ENCODE measurements at regions not wholly inside any gene's neighbourhood (a gene's known extent, or its start where the extent isn't known, plus 50 kb on each side); places are given as distances from the start of the nearest gene placed in this dataset.
"Not testable (repeated sequence)": the region's sequence is repeated elsewhere in the genome, so short reads cannot be mapped to it uniquely, and the experiment has no call there.

GRCh38 chr2:106267997-106268396 is 73.9 kb upstream of the UXS1 start:
- Mint-ChIP-seq H3K27ac (peak overlapping the region; percentile 35 to 64), H3K36me3 (no peaks in the 10 kb centered on the region), H3K4me3 (peak overlapping the region; percentile 84), H3K9me3 (no peaks in the 10 kb centered on the region), H3K4me1 (ENCODE audit: low read depth in 2 of 2) (peaks cover 33 to 41% of the 10 kb centered on the region in 2 donors), H3K27me3 (peaks cover 8 to 12% of the 10 kb centered on the region in 2 donors)
- peak; percentile 74 to 84 for ATAC-seq
- DNase-seq (ENCODE audit: low spot score) = no peak

GRCh38 chr2:106261871-106262321 is 67.8 kb upstream of the UXS1 start:
- Mint-ChIP-seq H3K4me1 (ENCODE audit: low read depth in 2 of 2) (peaks cover 0 to 3% of the 10 kb centered on the region in 2 donors), H3K27me3 (peaks cover 0 to 3% of the 10 kb centered on the region in 2 donors), H3K27ac (no peak overlapping the region), H3K4me3 (no peak overlapping the region), H3K36me3 (no peaks in the 10 kb centered on the region), H3K9me3 (no peaks in the 10 kb centered on the region)
- ATAC-seq (peak in 1 of 2 donors; percentile 11), DNase-seq (ENCODE audit: low spot score) (no peak)

- DNase-seq (ENCODE audit: low spot score); H3K4me3 Mint-ChIP-seq: not testable (repeated sequence)
Observed at GRCh38 chr2:106258859-106259258, 64.8 kb upstream of the UXS1 start.

GRCh38 chr2:106257830-106258229 is 63.7 kb upstream of the UXS1 start:
- Mint-ChIP-seq H3K9me3 (no peaks in the 10 kb centered on the region), H3K4me1 (ENCODE audit: low read depth in 2 of 2) (peaks cover 0 to 3% of the 10 kb centered on the region in 2 donors), H3K27me3 (peaks cover 0 to 3% of the 10 kb centered on the region in 2 donors), H3K27ac (no peak overlapping the region), H3K4me3 (no peak overlapping the region), H3K36me3 (no peaks in the 10 kb centered on the region)
- no peak for ATAC-seq
- DNase-seq (ENCODE audit: low spot score) = no peak

More at GRCh38 chr2:106258859-106259258, 64.8 kb upstream of the UXS1 start:
- not testable (repeated sequence) for H3K27me3 Mint-ChIP-seq; ATAC-seq; H3K4me1 Mint-ChIP-seq (ENCODE audit: low read depth in 2 of 2); H3K36me3 Mint-ChIP-seq; H3K9me3 Mint-ChIP-seq; H3K27ac Mint-ChIP-seq

GRCh38 chr2:106257135-106257534 is 63.0 kb upstream of the UXS1 start:
- DNase-seq (ENCODE audit: low spot score) = no peak
- Mint-ChIP-seq H3K9me3 (no peaks in the 10 kb centered on the region), H3K27me3 (peaks cover 0 to 3% of the 10 kb centered on the region in 2 donors), H3K4me3 (no peak overlapping the region), H3K4me1 (ENCODE audit: low read depth in 2 of 2) (peaks cover 0 to 3% of the 10 kb centered on the region in 2 donors), H3K36me3 (no peaks in the 10 kb centered on the region), H3K27ac (no peak overlapping the region)
- ATAC-seq = no peak

- not testable (repeated sequence) for H3K36me3 Mint-ChIP-seq; H3K4me1 Mint-ChIP-seq (ENCODE audit: low read depth in 2 of 2); H3K27me3 Mint-ChIP-seq; DNase-seq (ENCODE audit: low spot score); ATAC-seq; H3K27ac Mint-ChIP-seq; H3K4me3 Mint-ChIP-seq; H3K9me3 Mint-ChIP-seq
Observed at GRCh38 chr2:106249157-106249828, 55.2 kb upstream of the UXS1 start.

- DNase-seq (ENCODE audit: low spot score); H3K27ac Mint-ChIP-seq: not testable (repeated sequence)
Observed at GRCh38 chr2:106248548-106249151, 54.5 kb upstream of the UXS1 start.

More at GRCh38 chr2:106248548-106249151, 54.5 kb upstream of the UXS1 start:
- H3K4me3 Mint-ChIP-seq; H3K9me3 Mint-ChIP-seq; H3K4me1 Mint-ChIP-seq (ENCODE audit: low read depth in 2 of 2); ATAC-seq; H3K27me3 Mint-ChIP-seq; H3K36me3 Mint-ChIP-seq: not testable (repeated sequence)
